SK-N-SH (cell line): ENCODE measurements at regions not wholly inside any gene's neighbourhood (a gene's known extent, or its start where the extent isn't known, plus 50 kb on each side); places are given as distances from the start of the nearest gene placed in this dataset.

Experiments
- CTCF ChIA-PET: fragments of 300-600, 350-600 bp; formaldehyde crosslinking; extraction: SDS; loops from one replicate; lab custom pipeline; 2021; lab: Yijun Ruan, JAX
- POLR2A ChIA-PET: fragments of 350-600 bp; sonication (Branson Sonifier 250); formaldehyde crosslinking; extraction: SDS; loops from one replicate; lab custom pipeline; 2020; ENCODE audit warnings: antibody characterized with exemption, inconsistent platforms; lab: Yijun Ruan, JAX
- DNase-seq: peaks from one replicate; pipeline ENCODE4 v3.0.0; 2012
- H2AFZ ChIP-seq: fragments of 200-600 bp; sonication (generic); 2 replicates; pipeline ENCODE4 v1.8.1; 2016; ENCODE audit warnings: antibody characterized with exemption, mild to moderate bottlenecking, low read depth
- H3F3A ChIP-seq: fragments of 200-600 bp; sonication (generic); replicated peaks from 2 replicates; pipeline ENCODE3; 2016; ENCODE audit warnings: antibody characterized with exemption, mild to moderate bottlenecking; ENCODE audit not compliant: insufficient read depth
- H3K27ac ChIP-seq, 2 experiments: fragments of 200-500 bp in 1 of 2; fragments of 200-600 bp in 1 of 2; sonication (Bioruptor generic) in 1 of 2; sonication (generic), shearing (Covaris generic) in 1 of 2; 2 replicates each; pipeline versions ENCODE4 v1.5.1 to v1.6.1; 2014 to 2016; ENCODE audit warnings: low read depth in 2 of 2, inconsistent platforms in 1 of 2, low read length in 1 of 2, mild to moderate bottlenecking in 1 of 2, mixed read lengths in 1 of 2
- H3K27me3 ChIP-seq: fragments of 200-600 bp; sonication (generic), shearing (Covaris generic); 2 replicates; pipeline ENCODE4 v1.6.1; 2016; ENCODE audit warnings: mixed run types; ENCODE audit not compliant: insufficient read depth
- H3K36me3 ChIP-seq, 2 experiments: fragments of 200-500 bp in 1 of 2; fragments of 200-600 bp in 1 of 2; sonication (Bioruptor generic) in 1 of 2; sonication (generic) in 1 of 2; replicated peaks in 1 of 2; 2 replicates each; pipeline versions ENCODE3 to v1.5.1; 2014 to 2016; ENCODE audit warnings: low read length in 1 of 2, mild to moderate bottlenecking in 1 of 2; ENCODE audit not compliant: insufficient read depth in 2 of 2, control insufficient read depth in 1 of 2
- H3K4me1 ChIP-seq, 2 experiments: fragments of 200-500 bp in 1 of 2; fragments of 200-600 bp in 1 of 2; sonication (Bioruptor generic) in 1 of 2; sonication (generic), shearing (Covaris generic) in 1 of 2; 2 replicates each; pipeline versions ENCODE4 v1.5.1 to v1.6.1; 2014 to 2016; ENCODE audit warnings: low read depth in 1 of 2, low read length in 1 of 2, mixed run types in 1 of 2; ENCODE audit not compliant: insufficient read depth in 2 of 2, control insufficient read depth in 1 of 2
- H3K4me2 ChIP-seq: fragments of 200-600 bp; sonication (generic), shearing (Covaris generic); 2 replicates; pipeline ENCODE4 v1.6.1; 2017; ENCODE audit warnings: mixed run types
- H3K4me3 ChIP-seq, 2 experiments: fragments of 200-500 bp in 1 of 2; fragments of 200-600 bp in 1 of 2; sonication (Bioruptor generic) in 1 of 2; sonication (generic), shearing (Covaris generic) in 1 of 2; 2 replicates each; pipeline versions ENCODE4 v1.5.1 to v1.8.1; 2014 to 2016; ENCODE audit warnings: low read depth in 2 of 2, inconsistent platforms in 1 of 2, low read length in 1 of 2, mild to moderate bottlenecking in 1 of 2, mixed read lengths in 1 of 2, moderate library complexity in 1 of 2
- H3K79me2 ChIP-seq: fragments of 200-600 bp; sonication (generic); 2 replicates; pipeline ENCODE4 v1.8.1; 2017; ENCODE audit warnings: mild to moderate bottlenecking; ENCODE audit not compliant: insufficient read depth
- H3K9ac ChIP-seq: fragments of 200-600 bp; sonication (generic); 2 replicates; pipeline ENCODE4 v1.6.1; 2017; ENCODE audit warnings: mixed run types
- H3K9me2 ChIP-seq: fragments of 200-600 bp; sonication (generic); 2 replicates; pipeline ENCODE4 v1.6.1; 2017; ENCODE audit warnings: mixed run types
- H3K9me3 ChIP-seq: fragments of 200-600 bp; sonication (generic); 2 replicates; pipeline ENCODE4 v1.6.1; 2017; ENCODE audit warnings: mixed run types, mild to moderate bottlenecking, moderate library complexity
- H4K20me1 ChIP-seq: fragments of 200-600 bp; sonication (generic); 2 replicates; pipeline ENCODE4 v1.6.1; 2017; ENCODE audit warnings: mild to moderate bottlenecking, mixed run types; ENCODE audit not compliant: insufficient read depth
- EZH2phosphoT487 ChIP-seq: fragments of 200-600 bp; sonication (generic); IDR thresholded peaks from 2 replicates; pipeline ENCODE4 v1.6.1; 2017; ENCODE audit warnings: low read depth, mixed run types, mild to moderate bottlenecking, antibody characterized with exemption, moderate library complexity, borderline replicate concordance
- FOSL2 ChIP-seq: IDR thresholded peaks from 2 replicates; pipeline ENCODE4 v1.4.0; 2012; ENCODE audit warnings: low read depth, mild to moderate bottlenecking, moderate library complexity, borderline replicate concordance
- FOXM1 ChIP-seq: IDR thresholded peaks from 2 replicates; pipeline ENCODE4 v1.4.0; 2012; ENCODE audit warnings: low read depth, mild to moderate bottlenecking
- GABPA ChIP-seq: IDR thresholded peaks from 2 replicates; pipeline ENCODE4 v1.4.0; 2012; ENCODE audit warnings: low read depth, mild to moderate bottlenecking
- JUND ChIP-seq: IDR thresholded peaks from 2 replicates; pipeline ENCODE4 v1.4.0; 2012
- MXI1 ChIP-seq: IDR thresholded peaks from 2 replicates; pipeline ENCODE4 v1.6.1; 2012; ENCODE audit warnings: mild to moderate bottlenecking, low read depth, low read length, improper control_type of control experiment
- NFIC ChIP-seq: IDR thresholded peaks from 2 replicates; pipeline ENCODE4 v1.4.0; 2012; ENCODE audit warnings: borderline replicate concordance
- POLR2AphosphoS5 ChIP-seq: IDR thresholded peaks from 2 replicates; pipeline ENCODE4 v1.6.1; 2012; ENCODE audit warnings: low read depth, low read length
- RAD21 ChIP-seq: IDR thresholded peaks from 2 replicates; pipeline ENCODE4 v1.6.1; 2012; ENCODE audit warnings: mild to moderate bottlenecking, low read length
- RCOR1 ChIP-seq: fragments of 150-350 bp; IDR thresholded peaks from 2 replicates; pipeline ENCODE4 v1.6.1; 2017; ENCODE audit warnings: antibody characterized with exemption, low read length
- REST ChIP-seq: IDR thresholded peaks from 2 replicates; pipeline ENCODE4 v1.6.1; 2012; ENCODE audit warnings: mild to moderate bottlenecking, low read depth, low read length, moderate library complexity
- RFX5 ChIP-seq: IDR thresholded peaks from 2 replicates; pipeline ENCODE4 v1.6.1; 2012; ENCODE audit warnings: mild to moderate bottlenecking, improper control_type of control experiment, low read length
- SMC3 ChIP-seq: IDR thresholded peaks from 2 replicates; pipeline ENCODE4 v1.6.1; 2012; ENCODE audit warnings: low read depth, low read length, improper control_type of control experiment
- TEAD4 ChIP-seq: IDR thresholded peaks from 2 replicates; pipeline ENCODE4 v1.4.0; 2012; ENCODE audit warnings: mild to moderate bottlenecking, borderline replicate concordance; ENCODE audit not compliant: insufficient read depth
- USF1 ChIP-seq: IDR thresholded peaks from 2 replicates; pipeline ENCODE4 v1.4.0; 2012; ENCODE audit warnings: low read depth, borderline replicate concordance
- USF2 ChIP-seq: fragments of 150-350 bp; IDR thresholded peaks from 2 replicates; pipeline ENCODE4 v1.6.1; 2017; ENCODE audit warnings: antibody characterized with exemption, low read length, low read depth, borderline replicate concordance
- YY1 ChIP-seq: IDR thresholded peaks from 2 replicates; pipeline ENCODE4 v1.4.0; 2012; ENCODE audit warnings: low read depth, mild to moderate bottlenecking
- WGBS: methylation state at CpG from one replicate; pipeline ENCODE4 v1.1.6; 2017; ENCODE audit warnings: low lambda C conversion rate; 5-methylcytosine and 5-hydroxymethylcytosine counted together

- no peak overlapping the region for H3K4me2 ChIP-seq
- no peaks in the 10 kb centered on the region for H3K79me2 ChIP-seq
- no peaks in the 10 kb centered on the region for H4K20me1 ChIP-seq
- POLR2A ChIA-PET = no interaction called here
- TF ChIP-seq RAD21 (no peak), MXI1 (no peak), RFX5 (no peak), FOXM1 (no peak), GABPA (no peak), EZH2phosphoT487 (no peak), USF1 (no peak), YY1 (no peak), REST (no peak), RCOR1 (no peak), POLR2AphosphoS5 (no peak), NFIC (no peak), FOSL2 (no peak), SMC3 (no peak), TEAD4 (no peak), JUND (no peak), USF2 (no peak)
- WGBS = 57% methylated on average over 7 of the region's 7 CpGs
- no peak overlapping the region for H2AFZ ChIP-seq
- H3K4me3 ChIP-seq = no peak overlapping the region
- no peak overlapping the region for H3K27ac ChIP-seq
- H3K4me1 ChIP-seq = peaks cover 0 to 2% of the 10 kb centered on the region in 2 experiments; a peak in 2 of 4 replicates
- no peak for DNase-seq
- H3F3A ChIP-seq = no peaks in the 10 kb centered on the region
- H3K27me3 ChIP-seq = no peaks in the 10 kb centered on the region
- no peaks in the 10 kb centered on the region for H3K36me3 ChIP-seq
- no peaks in the 10 kb centered on the region for H3K9me2 ChIP-seq
- H3K9ac ChIP-seq = no peak overlapping the region
- CTCF ChIA-PET = interaction anchor here (0.9 to 1.2 kb wide), 5 partner anchors 9 to 122 kb away, joined by 3 to 6 read pairs (median 3); no protein-coding TSS in a partner anchor
- no peaks in the 10 kb centered on the region for H3K9me3 ChIP-seq
These were observed 73.6 kb downstream of the KCNJ2 start for GRCh38 chr17:70242781-70243437.
